ENCODE measurements at regions not wholly inside any gene's neighbourhood (a gene's known extent, or its start where the extent isn't known, plus 50 kb on each side); places are given as distances from the start of the nearest gene placed in this dataset.

GRCh38 chr7:11895337-11895736, 63.3 kb upstream of the THSD7A start:
- no peaks in the 10 kb centered on the region for H4K20me1 ChIP-seq (ENCODE audit: insufficient read depth, poor library complexity, severe bottlenecking)
- H3K4me2 ChIP-seq, result no peak overlapping the region
- H3K27ac ChIP-seq, result no peak overlapping the region
- no peak for DNase-seq (ENCODE audit: low spot score)
- no peaks in the 10 kb centered on the region for H3K9me3 ChIP-seq (ENCODE audit: low read depth)
- no peaks in the 10 kb centered on the region for H3K27me3 ChIP-seq
- H3K9me2 ChIP-seq (replicated peaks; ENCODE audit: insufficient read depth), result no peaks in the 10 kb centered on the region
- no peak overlapping the region for H3K4me3 ChIP-seq
- 83% methylated on average over 1 of the region's 1 CpG for WGBS (ENCODE audit: low lambda C conversion rate, missing lambda C conversion rate)
- no peak overlapping the region for H2AFZ ChIP-seq
- no peak for TF ChIP-seq EZH2 (IDR thresholded peaks at IDR 0.05; ENCODE audit: borderline replicate concordance)
- no peak for TF ChIP-seq EZH2phosphoT487 (IDR thresholded peaks at IDR 0.05; ENCODE audit: low read depth, severe bottlenecking, unreplicated experiment)
- TF ChIP-seq CTCF (IDR thresholded peaks at IDR 0.05; ENCODE audit: poor library complexity), result no peak
- no peaks in the 10 kb centered on the region for H3K4me1 ChIP-seq (ENCODE audit: insufficient read depth)
- no peaks in the 10 kb centered on the region for H3K36me3 ChIP-seq (replicated peaks; ENCODE audit: insufficient read depth, low read depth)
- H3K79me2 ChIP-seq, result no peaks in the 10 kb centered on the region

GRCh38 chr7:11896663-11897062, 64.7 kb upstream of the THSD7A start:
- Histone ChIP-seq H3K36me3 (replicated peaks; ENCODE audit: insufficient read depth, low read depth) (no peaks in the 10 kb centered on the region), H3K4me1 (ENCODE audit: insufficient read depth) (no peaks in the 10 kb centered on the region), H3K4me3 (no peak overlapping the region), H3K27me3 (no peaks in the 10 kb centered on the region), H4K20me1 (ENCODE audit: insufficient read depth, poor library complexity, severe bottlenecking) (no peaks in the 10 kb centered on the region), H3K27ac (no peak overlapping the region), H3K9me2 (replicated peaks; ENCODE audit: insufficient read depth) (no peaks in the 10 kb centered on the region), H3K79me2 (no peaks in the 10 kb centered on the region), H2AFZ (no peak overlapping the region), H3K4me2 (no peak overlapping the region), H3K9me3 (ENCODE audit: low read depth) (no peaks in the 10 kb centered on the region)
- WGBS (ENCODE audit: low lambda C conversion rate, missing lambda C conversion rate), result 30% methylated on average over 1 of the region's 1 CpG
- no peak for DNase-seq (ENCODE audit: low spot score)
- TF ChIP-seq EZH2phosphoT487 (IDR thresholded peaks at IDR 0.05; ENCODE audit: low read depth, severe bottlenecking, unreplicated experiment) (no peak), CTCF (IDR thresholded peaks at IDR 0.05; ENCODE audit: poor library complexity) (no peak), EZH2 (IDR thresholded peaks at IDR 0.05; ENCODE audit: borderline replicate concordance) (no peak)

GRCh38 chr7:11899247-11899646, 67.2 kb upstream of the THSD7A start:
- Histone ChIP-seq H3K27me3 (no peaks in the 10 kb centered on the region), H3K4me2 (no peak overlapping the region), H3K79me2 (no peaks in the 10 kb centered on the region), H3K9me2 (replicated peaks; ENCODE audit: insufficient read depth) (no peaks in the 10 kb centered on the region), H3K4me3 (no peak overlapping the region), H3K27ac (no peak overlapping the region), H3K36me3 (replicated peaks; ENCODE audit: insufficient read depth, low read depth) (no peaks in the 10 kb centered on the region), H3K4me1 (ENCODE audit: insufficient read depth) (no peaks in the 10 kb centered on the region), H2AFZ (no peak overlapping the region), H4K20me1 (ENCODE audit: insufficient read depth, poor library complexity, severe bottlenecking) (no peaks in the 10 kb centered on the region), H3K9me3 (ENCODE audit: low read depth) (no peaks in the 10 kb centered on the region)
- TF ChIP-seq EZH2 (IDR thresholded peaks at IDR 0.05; ENCODE audit: borderline replicate concordance) (no peak), CTCF (IDR thresholded peaks at IDR 0.05; ENCODE audit: poor library complexity) (no peak), EZH2phosphoT487 (IDR thresholded peaks at IDR 0.05; ENCODE audit: low read depth, severe bottlenecking, unreplicated experiment) (no peak)
- no peak for DNase-seq (ENCODE audit: low spot score)

GRCh38 chr7:11910253-11910652, 78.3 kb upstream of the THSD7A start:
- no peak for DNase-seq (ENCODE audit: low spot score)
- no peak overlapping the region for H3K27ac ChIP-seq
- no peaks in the 10 kb centered on the region for H3K27me3 ChIP-seq
- H3K79me2 ChIP-seq, result no peaks in the 10 kb centered on the region
- H3K4me3 ChIP-seq, result no peak overlapping the region
- H3K4me1 ChIP-seq (ENCODE audit: insufficient read depth), result no peaks in the 10 kb centered on the region
- no peaks in the 10 kb centered on the region for H3K9me3 ChIP-seq (ENCODE audit: low read depth)
- no peaks in the 10 kb centered on the region for H3K9me2 ChIP-seq (replicated peaks; ENCODE audit: insufficient read depth)
- H2AFZ ChIP-seq, result no peak overlapping the region
- no peaks in the 10 kb centered on the region for H4K20me1 ChIP-seq (ENCODE audit: insufficient read depth, poor library complexity, severe bottlenecking)
- TF ChIP-seq EZH2phosphoT487 (IDR thresholded peaks at IDR 0.05; ENCODE audit: low read depth, severe bottlenecking, unreplicated experiment) (no peak), CTCF (IDR thresholded peaks at IDR 0.05; ENCODE audit: poor library complexity) (no peak), EZH2 (IDR thresholded peaks at IDR 0.05; ENCODE audit: borderline replicate concordance) (no peak)
- no peak overlapping the region for H3K4me2 ChIP-seq
- H3K36me3 ChIP-seq (replicated peaks; ENCODE audit: insufficient read depth, low read depth), result no peaks in the 10 kb centered on the region
- 79% methylated on average over 2 of the region's 2 CpGs for WGBS (ENCODE audit: low lambda C conversion rate, missing lambda C conversion rate)

All from hepatocyte (in vitro differentiated cells).